ENCODE measurements at regions not wholly inside any gene's neighbourhood (a gene's known extent, or its start where the extent isn't known, plus 50 kb on each side); places are given as distances from the start of the nearest gene placed in this dataset.
A peak's percentile ranks its signal among the peaks of the same experiment; 100 is the strongest.

DNA sequence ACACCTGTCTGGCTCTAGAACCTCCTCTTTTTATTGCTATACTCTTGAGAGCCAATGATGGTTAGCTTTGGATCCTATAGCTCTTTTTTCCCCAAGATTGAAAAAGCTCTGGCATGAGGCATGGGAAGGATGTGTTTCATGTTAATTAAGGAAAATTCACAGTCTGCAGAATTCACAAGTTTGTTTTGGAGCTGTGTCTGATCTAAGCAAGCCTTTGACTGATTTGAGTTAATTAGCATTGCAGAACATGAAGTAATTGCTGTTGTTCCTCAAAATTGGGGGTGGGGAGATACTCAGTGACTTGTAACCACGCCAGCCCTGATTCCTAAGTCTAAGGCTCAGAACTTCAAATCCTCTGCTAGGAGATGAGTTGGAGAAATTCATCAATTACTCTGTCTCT is 205.0 kb downstream of the SUDS3 start:
- 0% methylated on average over 1 of the region's 1 CpG for WGBS (ENCODE audit: low lambda C conversion rate)
- Histone ChIP-seq H3K4me3 (replicated peaks in 1 of 3; ENCODE audit: insufficient read depth in 1 of 3, low read depth in 2 of 3, low read length in 3 of 3) (no peak overlapping the region), H3K9me3 (ENCODE audit: low read length) (no peaks in the 10 kb centered on the region), H3K27me3 (ENCODE audit: control insufficient read depth in 1 of 2, insufficient read depth in 2 of 2, low read length in 2 of 2) (no peaks in the 10 kb centered on the region), H3K27ac (ENCODE audit: extremely low read length, insufficient read depth, low read length) (no peak overlapping the region), H3K79me2 (ENCODE audit: insufficient read depth, low read length) (no peaks in the 10 kb centered on the region), H3K36me3 (replicated peaks in 1 of 2; ENCODE audit: control insufficient read depth in 1 of 2, insufficient read depth in 2 of 2, low read length in 2 of 2) (no peaks in the 10 kb centered on the region), H3K9ac (ENCODE audit: insufficient read depth, low read depth, low read length) (no peak overlapping the region), H2AFZ (ENCODE audit: low read length) (no peak overlapping the region), H4K20me1 (ENCODE audit: insufficient read depth, low read length) (no peaks in the 10 kb centered on the region), H3K4me1 (ENCODE audit: insufficient read depth, low read length) (no peaks in the 10 kb centered on the region), H3K4me2 (ENCODE audit: low read depth, low read length) (no peak overlapping the region)
- DNase-seq (ENCODE audit: low spot score) (no peak), FAIRE-seq (no peak), ATAC-seq (no peak)
- in situ Hi-C loops (cut with HindIII; ENCODE audit: extremely low pct_ligation_motif_present, low pct_unique_long_range_greater_than_20kb), result no loop called here
- TF ChIP-seq ZBTB1 (CRISPR knock-in tag; IDR thresholded peaks at IDR 0.05; ENCODE audit: borderline replicate concordance), result no peak
- no peak for TF ChIP-seq NONO (IDR thresholded peaks at IDR 0.05)
- no peak for TF ChIP-seq NONO (CRISPR knock-in tag; conservative IDR thresholded peaks at IDR 0.05)
- TF ChIP-seq, protein P1, sequence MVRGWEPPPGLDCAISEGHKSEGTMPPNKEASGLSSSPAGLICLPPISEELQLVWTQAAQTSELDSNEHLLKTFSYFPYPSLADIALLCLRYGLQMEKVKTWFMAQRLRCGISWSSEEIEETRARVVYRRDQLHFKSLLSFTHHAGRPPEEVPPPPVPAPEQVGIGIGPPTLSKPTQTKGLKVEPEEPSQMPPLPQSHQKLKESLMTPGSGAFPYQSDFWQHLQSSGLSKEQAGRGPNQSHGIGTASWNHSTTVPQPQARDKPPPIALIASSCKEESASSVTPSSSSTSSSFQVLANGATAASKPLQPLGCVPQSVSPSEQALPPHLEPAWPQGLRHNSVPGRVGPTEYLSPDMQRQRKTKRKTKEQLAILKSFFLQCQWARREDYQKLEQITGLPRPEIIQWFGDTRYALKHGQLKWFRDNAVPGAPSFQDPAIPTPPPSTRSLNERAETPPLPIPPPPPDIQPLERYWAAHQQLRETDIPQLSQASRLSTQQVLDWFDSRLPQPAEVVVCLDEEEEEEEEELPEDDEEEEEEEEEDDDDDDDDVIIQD (CRISPR knock-in tag; IDR thresholded peaks at IDR 0.05; ENCODE audit: low read depth), result no peak
- ChIA-PET POLR2A (no interaction called here), CTCF (ENCODE audit: low intra/inter-chr PET ratio, low total read pairs) (no interaction called here)
- BruUV-seq (replicated peaks), result no TSS peak
- intact Hi-C loops (cut with micrococcal nuclease; ENCODE audit: unreplicated experiment), result no loop called here

DNA sequence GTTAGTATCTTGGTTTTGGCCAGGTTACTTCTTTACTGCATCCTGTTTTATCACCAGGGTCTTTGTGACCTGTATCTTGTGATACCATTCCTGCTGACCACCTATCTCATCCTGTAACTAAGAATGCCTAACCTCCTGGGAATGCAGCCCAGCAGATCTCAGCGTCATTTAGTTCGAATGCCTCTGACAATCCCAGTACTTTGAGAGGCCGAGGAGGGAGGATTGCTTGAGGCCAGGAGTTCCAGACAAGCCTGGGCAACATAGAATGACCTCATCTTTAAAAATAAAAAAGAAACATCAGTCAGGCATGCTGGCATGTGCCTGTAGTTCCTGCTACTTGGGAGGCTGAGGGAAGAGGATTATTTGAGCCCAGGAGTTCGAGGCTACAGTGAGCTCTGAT is 206.5 kb downstream of the SUDS3 start:
- Histone ChIP-seq H3K9me3 (ENCODE audit: low read length) (no peaks in the 10 kb centered on the region), H3K27ac (ENCODE audit: extremely low read length, insufficient read depth, low read length) (no peak overlapping the region), H3K79me2 (ENCODE audit: insufficient read depth, low read length) (no peaks in the 10 kb centered on the region), H3K9ac (ENCODE audit: insufficient read depth, low read depth, low read length) (no peak overlapping the region), H4K20me1 (ENCODE audit: insufficient read depth, low read length) (no peaks in the 10 kb centered on the region), H3K4me2 (ENCODE audit: low read depth, low read length) (no peak overlapping the region), H3K36me3 (replicated peaks in 1 of 2; ENCODE audit: control insufficient read depth in 1 of 2, insufficient read depth in 2 of 2, low read length in 2 of 2) (no peaks in the 10 kb centered on the region), H3K4me3 (replicated peaks in 1 of 3; ENCODE audit: insufficient read depth in 1 of 3, low read depth in 2 of 3, low read length in 3 of 3) (no peak overlapping the region), H3K27me3 (ENCODE audit: control insufficient read depth in 1 of 2, insufficient read depth in 2 of 2, low read length in 2 of 2) (no peaks in the 10 kb centered on the region), H3K4me1 (ENCODE audit: insufficient read depth, low read length) (no peaks in the 10 kb centered on the region), H2AFZ (ENCODE audit: low read length) (no peak overlapping the region)
- no TSS peak for BruUV-seq (replicated peaks)
- 6% methylated on average over 4 of the region's 4 CpGs for WGBS (ENCODE audit: low lambda C conversion rate)
- POLR2A ChIA-PET, result no interaction called here
- DNase-seq (ENCODE audit: low spot score) (no peak), ATAC-seq (no peak), FAIRE-seq (no peak)
- CTCF ChIA-PET (ENCODE audit: low intra/inter-chr PET ratio, low total read pairs), result no interaction called here
- in situ Hi-C loops (cut with HindIII; ENCODE audit: extremely low pct_ligation_motif_present, low pct_unique_long_range_greater_than_20kb) (no loop called here), intact Hi-C loops (cut with micrococcal nuclease; ENCODE audit: unreplicated experiment) (no loop called here)
- TF ChIP-seq ATF7 (IDR thresholded peaks at IDR 0.05) (peak; percentile 44; the same call in 1 of the 2 replicates), ATF7 (CRISPR knock-in tag; IDR thresholded peaks at IDR 0.05) (no peak), CHD2 (IDR thresholded peaks at IDR 0.05; ENCODE audit: low read depth, low read length) (no peak)
